HG02981 (cell line): ENCODE measurements at regions not wholly inside any gene's neighbourhood (a gene's known extent, or its start where the extent isn't known, plus 50 kb on each side); places are given as distances from the start of the nearest gene placed in this dataset.

ENCODE experiments used
- ATAC-seq: cut with Tn5 transposase; IDR thresholded peaks from one replicate; pipeline ENCODE4 v1.9.1; 2021; ENCODE audit warnings: mild to moderate bottlenecking, moderate library complexity; ENCODE audit not compliant: unreplicated experiment

GRCh38 chr19:29323021-29323430, 110.1 kb upstream of the UQCRFS1 start:
- no peak for ATAC-seq

- no peak for ATAC-seq
Measured at GRCh38 chr19:29323440-29324290, 110.7 kb upstream of the UQCRFS1 start.

- ATAC-seq: no peak
Measured at GRCh38 chr19:29324291-29324680, 111.3 kb upstream of the UQCRFS1 start.

- ATAC-seq: no peak
Measured at GRCh38 chr19:29324717-29325116, 111.8 kb upstream of the UQCRFS1 start.

- no peak for ATAC-seq
Measured at GRCh38 chr19:29325241-29325975, 112.5 kb upstream of the UQCRFS1 start.

- no peak for ATAC-seq
Measured at GRCh38 chr19:29326351-29326750, 113.4 kb upstream of the UQCRFS1 start.

GRCh38 chr19:29326849-29327840, 114.2 kb upstream of the UQCRFS1 start:
- ATAC-seq: no peak

- ATAC-seq: no peak
Measured at GRCh38 chr19:29328586-29328985, 115.6 kb upstream of the UQCRFS1 start.

- ATAC-seq: no peak
Measured at GRCh38 chr19:29329460-29330134, 116.6 kb upstream of the UQCRFS1 start.

- ATAC-seq: no peak
Measured at GRCh38 chr19:29336425-29336824, 123.5 kb upstream of the UQCRFS1 start.

- no peak for ATAC-seq
Measured at GRCh38 chr19:29337029-29337428, 124.1 kb upstream of the UQCRFS1 start.

- ATAC-seq: no peak
Measured at GRCh38 chr19:29338480-29338879, 125.5 kb upstream of the UQCRFS1 start.

- ATAC-seq: no peak
Measured at GRCh38 chr19:29342721-29343120, 129.8 kb upstream of the UQCRFS1 start.

GRCh38 chr19:29364224-29364726, 151.3 kb upstream of the UQCRFS1 start:
- no peak for ATAC-seq

GRCh38 chr19:29364999-29365398, 152.0 kb upstream of the UQCRFS1 start:
- ATAC-seq: no peak

GRCh38 chr19:29365836-29366417, 153.0 kb upstream of the UQCRFS1 start:
- ATAC-seq: no peak

GRCh38 chr19:29366757-29367156, 153.8 kb upstream of the UQCRFS1 start:
- ATAC-seq: no peak

- no peak for ATAC-seq
Measured at GRCh38 chr19:29367791-29368222, 154.9 kb upstream of the UQCRFS1 start.

- no peak for ATAC-seq
Measured at GRCh38 chr19:29370276-29370675, 155.5 kb upstream of the VSTM2B start.
